Endodermal cell (in vitro differentiated cells): ENCODE measurements at regions not wholly inside any gene's neighbourhood (a gene's known extent, or its start where the extent isn't known, plus 50 kb on each side); places are given as distances from the start of the nearest gene placed in this dataset.

Experiments used
- DNase-seq: peaks from one replicate; pipeline ENCODE4 v3.0.0-alpha.2; 2017
- H3K27ac ChIP-seq: 2 replicates; pipeline ENCODE4 v1.5.1; 2013; ENCODE audit warnings: mild to moderate bottlenecking, low read depth, low read length, moderate library complexity
- H3K27me3 ChIP-seq: 2 replicates; pipeline ENCODE4 v1.6.1; 2013; ENCODE audit warnings: mild to moderate bottlenecking, low read length, moderate library complexity; ENCODE audit not compliant: insufficient read depth, control insufficient read depth, poor library complexity, severe bottlenecking
- H3K36me3 ChIP-seq: 2 replicates; pipeline ENCODE4 v1.7.0; 2013; ENCODE audit warnings: mild to moderate bottlenecking, low read length, moderate library complexity; ENCODE audit not compliant: control insufficient read depth, insufficient read depth
- H3K4me1 ChIP-seq: one replicate; pipeline ENCODE4 v1.7.0; 2013; ENCODE audit warnings: low read length; ENCODE audit not compliant: control insufficient read depth, insufficient read depth
- H3K4me3 ChIP-seq: 2 replicates; pipeline ENCODE4 v1.5.1; 2013; ENCODE audit warnings: mild to moderate bottlenecking, low read length, moderate library complexity
- H3K9ac ChIP-seq: 2 replicates; pipeline ENCODE4 v1.6.1; 2013; ENCODE audit warnings: mild to moderate bottlenecking, low read length, moderate library complexity; ENCODE audit not compliant: poor library complexity, severe bottlenecking; ENCODE audit errors: extremely low read depth
- H3K9me3 ChIP-seq: 2 replicates; pipeline ENCODE4 v1.6.1; 2013; ENCODE audit warnings: mild to moderate bottlenecking, low read length, moderate library complexity; ENCODE audit not compliant: control insufficient read depth
- H3K27ac Mint-ChIP-seq: 2 replicates; pipeline ENCODE4 v1.8.0; 2020; ENCODE audit warnings: mixed read lengths
- H3K27me3 Mint-ChIP-seq: 2 replicates; pipeline ENCODE4 v1.8.0; 2021; ENCODE audit warnings: mild to moderate bottlenecking, mixed read lengths; ENCODE audit not compliant: insufficient read depth
- H3K36me3 Mint-ChIP-seq: 2 replicates; pipeline ENCODE4 v1.8.0; 2020; ENCODE audit warnings: low read depth, mixed read lengths
- H3K4me1 Mint-ChIP-seq: 2 replicates; pipeline ENCODE4 v1.8.0; 2020; ENCODE audit warnings: mixed read lengths
- H3K4me3 Mint-ChIP-seq: 2 replicates; pipeline ENCODE4 v1.8.0; 2020; ENCODE audit warnings: mild to moderate bottlenecking, moderate library complexity, mixed read lengths
- H3K9me3 Mint-ChIP-seq: 2 replicates; pipeline ENCODE4 v1.8.0; 2020; ENCODE audit warnings: mild to moderate bottlenecking, mixed read lengths
- CTCF ChIP-seq: fragments of 200-600 bp; sonication (generic); conservative IDR thresholded peaks from 2 replicates; pipeline ENCODE4 v1.5.0; 2021; ENCODE audit warnings: antibody characterized with exemption, mild to moderate bottlenecking
- WGBS, 2 experiments: methylation state at CpG; one replicate each; pipeline versions ENCODE4 v1.1.5 to v1.1.7; 2013; ENCODE audit warnings: missing lambda C conversion rate in 2 of 2, mixed read lengths in 1 of 2; ENCODE audit not compliant: insufficient coverage in 1 of 2, insufficient read length in 1 of 2; 5-methylcytosine and 5-hydroxymethylcytosine counted together

- H3K27me3 ChIP-seq, result peaks cover 8% of the 10 kb centered on the region
- no peaks in the 10 kb centered on the region for H3K9me3 ChIP-seq
- no peak overlapping the region for H3K4me3 ChIP-seq
- Mint-ChIP-seq H3K27me3 (peaks cover 20% of the 10 kb centered on the region), H3K4me3 (no peak overlapping the region), H3K9me3 (no peaks in the 10 kb centered on the region), H3K4me1 (peaks cover 3% of the 10 kb centered on the region), H3K36me3 (no peaks in the 10 kb centered on the region), H3K27ac (no peak overlapping the region)
- H3K27ac ChIP-seq, result no peak overlapping the region
- H3K4me1 ChIP-seq, result no peaks in the 10 kb centered on the region
- 91 to 92% methylated on average over 3 to 4 of the region's 4 CpGs for WGBS, 2 experiments
- DNase-seq, result no peak
- no peaks in the 10 kb centered on the region for H3K36me3 ChIP-seq
- no peak for TF ChIP-seq CTCF
- no peak overlapping the region for H3K9ac ChIP-seq
Measured at GRCh38 chr12:98453070-98453469, 62.3 kb upstream of the TMPO start.

- H3K36me3 Mint-ChIP-seq, result no peaks in the 10 kb centered on the region
- Histone ChIP-seq H3K36me3 (no peaks in the 10 kb centered on the region), H3K4me1 (no peaks in the 10 kb centered on the region), H3K9me3 (no peaks in the 10 kb centered on the region), H3K4me3 (no peak overlapping the region), H3K9ac (no peak overlapping the region), H3K27ac (no peak overlapping the region), H3K27me3 (peaks cover 8% of the 10 kb centered on the region)
- peaks cover 3% of the 10 kb centered on the region for H3K4me1 Mint-ChIP-seq
- peaks cover 20% of the 10 kb centered on the region for H3K27me3 Mint-ChIP-seq
- no peak for DNase-seq
- WGBS, 2 experiments, result 88 to 100% methylated on average over 2 of the region's 2 CpGs
- H3K9me3 Mint-ChIP-seq, result no peaks in the 10 kb centered on the region
- no peak overlapping the region for H3K4me3 Mint-ChIP-seq
- no peak for TF ChIP-seq CTCF
- no peak overlapping the region for H3K27ac Mint-ChIP-seq
Measured at GRCh38 chr12:98453492-98453891, 61.9 kb upstream of the TMPO start.

GRCh38 chr12:98456041-98456440 lies 59.3 kb upstream of the TMPO start:
- no peak for DNase-seq
- H3K9me3 ChIP-seq, result no peaks in the 10 kb centered on the region
- H3K4me1 ChIP-seq, result no peaks in the 10 kb centered on the region
- H3K4me3 ChIP-seq, result no peak overlapping the region
- Mint-ChIP-seq H3K4me3 (no peak overlapping the region), H3K27ac (no peak overlapping the region), H3K27me3 (peaks cover 20% of the 10 kb centered on the region), H3K9me3 (no peaks in the 10 kb centered on the region), H3K36me3 (no peaks in the 10 kb centered on the region), H3K4me1 (peaks cover 4% of the 10 kb centered on the region)
- TF ChIP-seq CTCF, result no peak
- no peak overlapping the region for H3K9ac ChIP-seq
- H3K27me3 ChIP-seq, result peaks cover 8% of the 10 kb centered on the region
- H3K27ac ChIP-seq, result no peak overlapping the region
- H3K36me3 ChIP-seq, result no peaks in the 10 kb centered on the region
- 99 to 100% methylated on average over 1 to 3 of the region's 3 CpGs for WGBS, 2 experiments
